GM18867 (cell line): ENCODE measurements at regions not wholly inside any gene's neighbourhood (a gene's known extent, or its start where the extent isn't known, plus 50 kb on each side); places are given as distances from the start of the nearest gene placed in this dataset.
"Not testable (repeated sequence)": the region's sequence is repeated elsewhere in the genome, so short reads cannot be mapped to it uniquely, and the experiment has no call there.

Experiments used
- ATAC-seq: cut with Tn5 transposase; IDR thresholded peaks from one replicate; pipeline ENCODE4 v1.9.1; 2021; ENCODE audit warnings: mild to moderate bottlenecking, moderate library complexity; ENCODE audit not compliant: unreplicated experiment

DNA sequence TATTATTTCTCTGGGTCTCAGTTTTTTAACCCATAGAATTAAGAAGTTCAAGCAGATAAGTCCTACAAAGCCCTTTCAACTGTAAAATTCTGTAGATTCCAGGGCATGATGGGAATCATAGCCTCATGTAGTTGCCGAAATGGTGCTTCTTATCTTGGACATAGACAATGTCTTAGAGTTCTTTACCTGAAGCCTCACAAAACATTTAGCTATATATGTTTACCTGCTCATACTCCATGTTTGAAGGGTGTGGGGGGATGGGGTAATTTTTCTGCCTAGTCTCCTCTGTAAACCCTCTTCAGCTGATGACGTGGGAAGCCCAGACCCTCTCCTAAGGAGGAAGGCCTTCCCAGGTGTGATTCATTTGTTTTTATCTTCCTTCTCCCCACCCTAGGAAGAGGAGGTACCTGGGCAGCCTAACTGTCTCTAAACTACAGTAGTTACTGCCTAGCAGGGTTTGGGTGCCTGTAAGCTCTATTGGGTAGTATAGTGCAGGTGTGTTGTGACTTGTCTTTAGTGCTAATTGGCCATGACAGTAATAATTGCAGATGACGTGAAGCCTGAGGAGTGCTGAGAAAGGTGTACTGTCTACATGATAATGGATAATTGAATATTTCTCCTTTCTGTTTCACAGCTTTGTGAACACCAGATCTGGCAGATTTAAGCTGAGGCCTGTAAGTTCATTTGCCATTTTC lies 230.8 kb downstream of the TFAP2B start:
- no peak for ATAC-seq

DNA sequence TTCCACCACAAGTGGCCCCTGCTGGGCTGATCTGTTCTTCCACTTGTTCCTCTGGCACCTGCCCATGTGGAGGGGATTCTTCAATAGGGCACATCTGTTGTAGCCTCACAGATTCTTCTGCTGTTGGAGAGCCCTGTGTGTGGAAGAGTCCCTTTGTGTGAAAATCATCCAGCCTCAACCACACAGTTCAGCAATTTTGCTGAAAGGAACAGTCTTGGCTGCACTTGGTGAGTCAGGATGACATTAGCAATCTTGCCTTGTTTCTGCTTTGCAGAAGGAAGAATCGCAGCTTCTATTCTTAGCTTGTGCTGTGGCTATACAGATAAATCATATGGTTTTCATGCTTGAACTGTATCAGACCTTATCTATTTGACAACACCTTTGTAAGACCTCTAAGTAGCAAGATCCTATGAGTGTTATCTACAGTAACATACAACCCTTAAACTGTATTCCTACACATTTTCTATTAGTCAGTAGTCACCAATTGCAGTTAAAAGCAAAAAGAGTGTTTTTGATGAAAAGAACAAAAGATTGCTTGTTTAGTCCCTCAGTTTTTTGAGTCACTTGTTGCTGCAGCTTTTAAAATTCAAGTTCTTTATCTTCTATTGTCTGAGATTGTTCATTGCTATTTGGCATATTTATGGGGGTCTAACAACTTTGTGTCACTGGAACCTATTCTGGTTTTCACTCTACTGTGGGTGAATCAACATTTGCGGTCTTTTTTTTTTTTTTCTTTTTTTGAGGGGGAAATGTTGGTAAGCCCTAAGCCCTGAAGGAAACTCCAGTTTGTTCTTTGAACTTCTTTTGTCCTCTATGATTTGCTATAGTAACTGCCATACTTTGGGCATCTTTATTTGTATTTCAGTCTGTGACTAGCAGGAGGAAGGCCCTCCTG lies 231.6 kb downstream of the TFAP2B start:
- no peak for ATAC-seq

DNA sequence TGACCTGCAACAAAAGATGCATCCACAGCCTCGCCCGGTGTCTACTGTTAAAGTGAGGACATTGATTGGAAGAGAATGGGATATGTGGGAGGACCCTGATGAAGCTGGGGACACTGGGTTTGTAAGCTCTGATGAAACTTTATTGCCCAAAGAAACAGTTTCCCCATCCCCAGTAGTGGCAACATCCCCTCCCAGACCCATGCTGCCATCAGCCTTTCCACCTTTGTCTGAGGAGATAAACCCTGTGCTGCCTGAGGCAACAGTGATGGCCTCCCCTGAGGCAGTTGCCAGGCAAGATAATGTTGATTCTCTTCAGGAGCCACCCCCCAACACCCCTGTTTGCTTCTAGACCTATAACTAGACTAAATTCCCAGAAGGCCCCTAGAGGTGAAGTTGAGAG lies 234.0 kb downstream of the TFAP2B start:
- ATAC-seq = not testable (repeated sequence)

DNA sequence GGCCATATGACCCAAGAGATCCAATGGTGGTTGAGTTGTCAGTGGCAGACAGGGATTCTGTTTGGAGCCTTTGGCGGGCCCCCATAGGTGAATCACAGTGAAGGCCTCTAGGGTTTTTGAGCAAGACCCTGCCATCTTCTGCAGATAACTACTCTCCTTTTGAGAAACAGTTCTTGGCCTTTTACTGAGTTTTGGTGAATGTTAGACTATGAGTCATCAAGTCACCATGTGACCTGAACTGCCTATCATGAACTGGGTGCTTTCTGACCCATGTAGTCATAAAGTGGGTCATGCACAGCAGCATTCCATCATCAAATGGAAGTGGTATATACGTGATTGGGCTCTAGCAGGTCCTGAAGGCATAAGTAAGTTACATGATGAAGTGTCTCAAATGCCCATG lies 236.6 kb downstream of the TFAP2B start:
- ATAC-seq = not testable (repeated sequence)

DNA sequence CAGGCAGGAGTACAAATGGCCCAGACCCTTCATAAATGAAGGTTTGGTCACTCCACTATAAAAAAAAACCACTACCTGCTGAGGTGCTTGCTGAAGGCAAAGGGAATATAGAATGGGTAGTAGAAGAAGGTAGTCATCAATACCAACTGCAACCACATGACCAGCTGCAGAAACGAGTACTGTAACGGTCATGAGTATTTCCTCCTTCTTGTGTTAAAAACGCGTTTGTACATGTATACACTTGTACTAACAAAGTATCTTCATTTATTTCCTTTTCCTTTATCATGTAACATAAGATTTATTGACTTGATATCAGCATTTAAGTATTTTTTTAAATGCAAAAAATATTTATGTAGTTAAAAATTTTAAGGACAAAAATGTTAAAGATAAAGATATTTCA lies 238.6 kb downstream of the TFAP2B start:
- ATAC-seq = no peak

DNA sequence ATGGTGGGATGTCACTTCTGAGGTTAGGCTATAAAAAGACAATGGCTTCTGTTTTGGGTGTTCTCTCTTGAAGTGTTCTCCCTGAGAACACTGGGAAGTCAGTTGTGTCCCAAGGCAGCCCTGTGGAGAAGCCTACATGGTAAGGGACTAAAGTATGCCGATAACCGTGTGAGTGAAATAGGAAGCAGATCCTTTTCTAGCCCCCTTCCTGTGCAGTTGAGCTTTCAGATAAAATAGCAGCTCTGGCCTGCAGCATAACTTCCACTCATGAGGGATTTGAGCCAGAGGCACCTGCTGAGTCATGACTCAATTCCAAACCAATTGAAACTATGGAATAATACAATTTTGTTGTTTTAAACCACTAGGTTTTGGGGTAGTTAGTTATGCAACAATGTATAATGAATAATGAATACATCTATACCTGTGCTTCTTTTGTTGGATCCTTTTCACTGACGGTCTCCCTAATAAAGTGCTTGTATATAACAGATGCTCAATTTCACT lies 241.6 kb downstream of the TFAP2B start:
- no peak for ATAC-seq

DNA sequence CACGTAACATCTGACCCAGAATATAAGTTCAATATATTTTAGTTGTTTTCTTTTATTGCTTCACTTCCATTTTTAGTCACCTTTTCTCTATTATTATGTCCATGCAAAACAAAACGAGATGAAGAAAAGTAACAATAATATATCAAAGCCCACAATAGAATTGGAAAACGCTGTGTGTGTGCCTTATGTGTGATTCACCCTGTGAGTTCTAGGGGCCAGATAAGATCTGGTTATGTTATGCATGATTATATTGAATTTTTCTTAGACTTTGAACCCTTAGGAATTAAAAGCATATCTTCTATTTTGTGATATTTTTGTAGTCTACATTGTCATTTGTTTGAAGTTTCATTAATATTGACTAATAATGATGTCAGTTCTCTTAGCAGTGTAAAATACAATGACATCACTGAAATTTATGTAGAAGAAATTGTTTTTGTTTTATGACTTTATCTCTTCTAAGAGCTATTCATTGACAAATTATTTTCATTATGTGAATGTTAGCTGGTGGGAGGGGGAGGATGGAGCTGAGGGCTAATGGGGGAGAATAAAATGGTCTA lies 243.6 kb downstream of the TFAP2B start:
- no peak for ATAC-seq

DNA sequence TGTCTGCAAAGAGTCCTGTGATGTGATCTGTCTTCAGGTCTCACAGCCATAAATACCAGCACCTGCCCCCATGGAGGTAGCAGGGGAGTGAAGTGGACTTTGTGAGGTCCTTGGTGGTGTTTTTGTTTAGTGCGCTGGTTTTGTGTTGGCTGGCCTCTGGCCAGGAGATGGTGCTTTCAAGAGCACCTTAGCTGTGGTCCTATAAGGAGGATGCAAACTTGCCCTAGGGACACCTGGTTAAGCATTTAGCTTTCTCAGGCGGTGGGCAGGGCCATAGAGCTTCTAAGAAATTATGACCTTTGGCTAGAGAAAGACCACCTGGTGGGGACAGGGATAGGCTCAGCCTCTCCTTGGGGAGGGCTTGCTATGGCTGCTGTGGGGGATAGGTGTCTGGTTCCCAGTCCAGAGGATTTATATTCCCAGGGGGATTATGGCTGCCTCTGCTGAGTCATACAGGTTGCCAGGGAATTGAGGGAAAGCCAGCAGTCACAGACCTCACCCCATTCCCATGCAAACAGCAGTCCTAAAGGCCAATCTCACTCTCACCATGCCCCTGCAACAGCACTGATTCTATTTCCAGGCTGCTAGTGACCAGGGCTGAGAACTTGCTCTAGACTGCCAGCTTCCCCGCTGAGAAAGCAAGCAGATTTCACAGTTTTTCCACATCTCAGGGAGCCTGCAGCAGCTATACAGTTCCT lies 259.3 kb downstream of the TFAP2B start:
- ATAC-seq = no peak

DNA sequence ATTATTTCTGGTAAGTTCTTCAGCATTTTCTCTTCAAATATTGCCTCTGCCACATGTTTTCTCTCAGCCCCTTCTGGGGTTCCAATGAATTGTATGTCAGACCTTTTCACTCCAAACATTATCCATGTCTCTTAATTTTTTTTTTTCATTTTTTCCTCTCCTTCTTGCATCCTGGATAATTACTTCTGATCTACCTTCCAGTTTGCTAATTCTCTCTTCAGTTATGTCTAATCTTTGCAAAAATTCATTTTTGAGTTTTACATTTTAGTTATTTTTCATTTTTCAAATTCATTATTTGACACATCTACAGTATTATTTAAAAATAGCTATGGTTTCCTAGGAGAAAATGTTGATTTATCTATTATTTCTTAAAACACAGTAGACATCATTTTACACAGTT lies 271.7 kb downstream of the TFAP2B start:
- no peak for ATAC-seq

DNA sequence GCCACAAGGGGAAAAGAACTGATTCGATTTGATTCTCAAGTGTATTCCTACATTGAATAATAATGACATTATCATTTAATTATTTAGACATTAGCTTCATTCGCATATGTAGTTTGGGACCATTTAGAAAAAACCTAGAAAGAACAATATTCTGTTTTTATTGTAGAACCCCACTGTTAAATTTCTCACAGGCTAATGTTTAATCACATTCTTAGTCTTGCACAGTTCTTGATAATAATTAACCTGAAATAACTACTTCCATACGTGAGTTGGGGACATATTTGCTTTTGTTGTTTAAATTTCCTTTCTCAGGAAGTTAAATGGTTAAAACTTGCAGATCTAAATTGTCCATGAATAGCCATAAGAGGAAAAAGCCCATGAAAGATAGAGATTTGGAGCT lies 275.2 kb downstream of the TFAP2B start:
- no peak for ATAC-seq

DNA sequence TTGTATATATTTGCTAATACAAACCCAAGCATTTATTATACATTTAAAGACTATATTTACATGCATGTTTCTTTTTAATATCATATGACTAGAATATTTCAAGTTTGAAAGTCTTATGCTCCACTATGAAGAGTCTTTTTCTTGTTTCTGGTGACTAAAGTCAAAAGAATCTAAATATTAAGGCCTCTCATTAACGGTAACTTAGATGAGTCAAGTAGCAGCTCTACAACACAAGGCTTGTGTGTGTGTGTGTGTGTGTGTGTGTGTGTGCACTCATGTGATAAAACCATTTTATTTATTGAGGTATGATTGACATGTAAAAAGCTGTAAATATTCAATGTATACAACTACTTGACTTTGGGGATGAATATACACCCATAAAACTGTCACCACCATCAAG lies 275.6 kb downstream of the TFAP2B start:
- ATAC-seq = no peak

DNA sequence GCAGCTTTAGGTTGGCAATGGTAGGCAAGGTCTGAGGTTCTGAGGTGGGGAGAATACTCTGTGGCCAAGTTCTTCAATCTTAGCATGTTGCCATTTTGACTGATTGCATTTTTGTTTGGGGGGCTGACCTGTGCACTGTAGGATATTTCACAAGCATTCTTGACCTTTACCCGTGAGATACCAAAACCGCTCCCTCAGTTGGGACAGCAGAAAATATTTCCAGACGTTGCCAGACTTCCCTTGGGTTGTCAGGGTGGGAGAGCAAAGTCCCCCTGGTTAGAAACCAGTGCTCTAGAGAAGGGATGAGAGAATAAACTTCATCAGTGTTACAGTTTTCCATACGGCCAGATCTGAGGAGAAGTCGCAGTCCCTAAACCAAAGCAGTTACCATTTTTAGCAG lies 279.6 kb downstream of the TFAP2B start:
- ATAC-seq = no peak

DNA sequence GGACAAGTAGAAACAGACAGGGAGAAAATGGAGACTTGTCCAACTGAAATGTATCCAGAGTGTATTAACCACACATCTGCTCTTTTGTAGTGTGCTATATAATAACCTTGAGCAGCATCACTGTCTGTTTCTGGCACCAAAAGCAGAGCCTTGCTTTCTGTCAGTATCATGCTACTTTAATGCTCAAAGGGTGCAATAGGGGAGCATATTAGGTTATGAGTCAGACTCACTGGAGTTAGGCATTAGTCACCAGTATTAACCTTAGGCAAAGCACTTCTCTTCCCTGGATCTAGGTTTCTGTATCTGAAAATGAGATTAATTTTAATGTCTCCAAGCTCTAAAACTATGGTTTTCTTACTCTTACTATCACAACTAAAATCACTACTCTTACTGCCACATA lies 280.1 kb downstream of the TFAP2B start:
- ATAC-seq = no peak

DNA sequence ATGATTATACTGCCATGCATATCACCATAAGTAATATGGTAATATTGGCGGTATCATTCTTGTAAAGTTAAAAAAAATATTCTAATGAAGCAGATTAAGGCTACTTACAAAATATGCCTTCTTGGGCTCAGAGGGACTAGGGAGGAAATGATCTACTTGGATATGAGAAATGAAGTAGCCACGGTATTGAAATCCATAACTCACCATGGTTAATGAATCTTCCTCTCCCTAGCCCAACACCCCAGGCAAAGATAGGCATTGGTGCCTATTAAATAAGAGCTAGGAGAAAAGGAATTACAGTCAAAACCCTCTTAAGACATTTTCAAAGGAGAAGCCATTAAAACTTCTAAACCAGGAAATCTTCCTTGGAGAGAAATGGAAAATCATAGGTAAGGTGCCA lies 280.5 kb downstream of the TFAP2B start:
- ATAC-seq = no peak

DNA sequence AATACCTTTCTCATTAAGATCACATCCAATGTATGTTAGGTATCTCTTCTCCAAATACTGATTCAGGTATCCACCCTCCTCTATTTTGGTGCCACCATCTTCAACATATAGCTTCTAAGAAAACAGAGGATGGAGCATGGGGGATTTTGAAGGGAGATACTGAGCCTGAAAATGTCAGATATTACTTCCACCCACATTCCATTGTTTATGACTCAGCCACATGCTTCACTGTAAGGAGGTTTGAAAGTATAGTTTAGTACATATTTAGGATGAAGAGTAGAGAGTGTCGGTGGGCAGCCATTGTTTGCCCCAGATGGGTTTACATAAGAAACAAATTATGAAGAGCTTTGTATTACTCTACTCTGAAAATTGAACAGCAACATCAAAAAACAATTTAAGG lies 286.7 kb downstream of the TFAP2B start:
- no peak for ATAC-seq

DNA sequence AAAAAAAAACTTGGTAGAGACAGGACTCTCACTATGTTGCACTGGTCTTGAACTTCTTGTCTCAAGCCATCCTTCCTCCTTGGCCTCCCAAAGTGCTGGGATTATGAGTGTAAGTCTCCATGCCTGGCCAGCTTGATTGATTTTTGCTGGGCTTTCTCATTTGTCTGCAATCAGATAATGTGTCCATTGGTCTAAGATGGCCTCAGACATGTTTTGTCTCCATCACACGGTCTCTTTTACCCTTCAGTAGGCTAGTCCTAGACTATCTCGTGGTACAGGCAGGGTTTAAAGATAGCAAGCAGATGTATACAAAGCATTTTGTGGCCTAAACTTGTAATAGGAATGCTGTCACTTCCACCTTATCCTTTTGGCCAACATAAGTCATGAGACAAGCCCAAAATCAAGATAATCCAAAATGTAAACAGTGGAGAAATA lies 289.1 kb downstream of the TFAP2B start:
- ATAC-seq = no peak

DNA sequence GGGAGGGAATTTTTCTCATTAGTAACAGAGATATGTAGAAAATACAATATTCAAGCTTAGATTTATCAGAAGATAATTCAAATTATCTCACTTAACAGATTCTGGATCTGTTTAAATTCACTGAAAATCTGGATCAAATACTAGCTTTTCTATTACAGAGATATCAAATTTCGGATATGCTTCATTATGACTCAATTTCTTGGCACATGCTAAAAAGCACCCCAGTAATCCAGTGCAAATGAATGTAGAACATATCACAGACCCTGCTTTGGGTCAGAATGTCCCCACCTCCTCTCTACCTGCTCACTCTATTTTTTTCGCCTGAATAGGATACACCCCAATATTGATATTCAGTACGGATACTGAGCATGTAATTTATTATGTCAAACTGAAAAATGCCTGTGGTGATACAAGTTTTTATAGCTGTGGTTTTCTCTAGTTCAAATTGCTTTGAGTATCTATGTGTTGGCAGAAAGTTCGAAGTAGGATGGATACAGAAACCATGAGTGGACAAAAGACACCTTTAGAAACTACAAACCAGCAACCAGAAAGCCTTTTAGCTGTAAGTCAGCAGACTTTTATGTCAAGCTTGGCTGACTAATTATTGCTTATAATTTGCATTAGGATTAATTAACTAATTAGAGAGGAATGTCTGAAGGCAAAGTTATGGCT lies 290.0 kb downstream of the TFAP2B start:
- no peak for ATAC-seq

DNA sequence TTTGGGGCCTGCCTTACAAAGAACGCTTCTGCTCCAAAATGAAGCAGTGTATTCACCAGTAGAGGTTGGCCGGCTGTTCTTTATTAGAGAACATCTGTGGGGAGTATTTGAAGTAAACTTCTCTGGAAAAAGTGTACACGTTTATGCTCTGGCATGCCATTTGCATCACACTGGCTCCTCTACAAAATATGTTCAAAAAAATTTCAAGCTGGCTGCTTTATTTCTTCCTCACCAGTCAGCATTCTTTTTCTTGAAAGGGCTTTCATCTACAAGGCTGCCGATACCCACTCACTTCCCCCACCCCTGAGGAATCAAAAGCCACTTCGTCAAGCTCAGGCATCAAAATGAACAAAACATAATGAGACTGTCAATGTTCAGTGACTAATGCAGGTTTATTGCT lies 294.1 kb downstream of the TFAP2B start:
- ATAC-seq = no peak

DNA sequence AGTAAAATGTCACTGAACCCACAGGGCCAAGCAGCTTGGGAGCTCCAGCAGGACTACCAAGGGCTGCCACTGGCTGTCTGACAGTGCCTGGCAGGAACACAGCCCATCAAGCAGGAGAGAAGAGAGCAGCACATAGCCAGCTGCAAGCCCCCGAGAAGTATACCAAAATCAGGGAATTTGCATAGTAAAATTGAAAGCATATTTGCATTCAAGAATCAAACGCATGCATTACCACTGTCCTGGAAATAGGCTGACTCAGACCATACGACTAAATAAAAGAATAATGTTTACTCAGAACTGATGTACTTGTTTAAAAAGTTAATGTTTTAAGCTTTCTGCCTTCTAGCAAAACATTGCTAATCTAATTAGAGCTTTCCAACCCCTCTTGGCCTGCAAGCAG lies 298.1 kb downstream of the TFAP2B start:
- ATAC-seq = no peak

DNA sequence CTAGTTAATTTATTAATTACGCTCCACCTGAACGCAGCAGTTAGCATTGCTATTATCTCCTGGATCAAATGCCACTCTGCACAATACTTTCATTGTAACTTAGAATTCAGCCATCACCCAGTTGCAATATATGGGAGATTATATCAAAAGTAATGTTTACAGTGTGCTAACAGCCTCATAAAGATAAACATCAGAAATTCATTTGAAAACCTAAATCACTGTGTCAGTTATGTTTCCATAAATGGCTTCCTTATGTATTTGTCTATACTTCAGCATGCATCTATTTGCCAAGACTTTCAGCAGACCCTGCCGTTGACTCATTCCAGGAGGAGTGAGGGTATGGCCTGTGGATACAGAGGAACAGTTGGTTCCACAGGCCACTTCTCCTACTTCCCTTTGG lies 300.1 kb downstream of the TFAP2B start:
- ATAC-seq = no peak

DNA sequence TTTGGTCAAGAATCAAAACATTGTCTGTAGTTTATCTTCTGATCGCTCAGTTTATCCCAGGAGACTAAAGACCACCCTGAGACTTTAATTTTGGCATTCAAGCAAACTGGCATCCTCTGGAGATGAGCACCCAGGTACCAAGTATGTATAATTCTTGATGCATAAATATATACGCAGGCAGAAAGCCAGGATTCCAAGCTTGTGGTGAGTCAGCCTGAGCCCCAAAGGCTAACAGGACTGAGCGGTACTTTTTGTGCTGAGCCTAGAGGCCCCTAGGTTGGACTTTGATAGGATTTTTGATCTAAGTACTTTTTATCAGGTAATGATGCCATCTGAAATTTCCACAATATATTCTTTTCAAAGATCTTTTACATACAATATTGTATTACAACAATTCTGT lies 301.3 kb downstream of the TFAP2B start:
- no peak for ATAC-seq
